ENCODE measurements at regions not wholly inside any gene's neighbourhood (a gene's known extent, or its start where the extent isn't known, plus 50 kb on each side); places are given as distances from the start of the nearest gene placed in this dataset.

DNA sequence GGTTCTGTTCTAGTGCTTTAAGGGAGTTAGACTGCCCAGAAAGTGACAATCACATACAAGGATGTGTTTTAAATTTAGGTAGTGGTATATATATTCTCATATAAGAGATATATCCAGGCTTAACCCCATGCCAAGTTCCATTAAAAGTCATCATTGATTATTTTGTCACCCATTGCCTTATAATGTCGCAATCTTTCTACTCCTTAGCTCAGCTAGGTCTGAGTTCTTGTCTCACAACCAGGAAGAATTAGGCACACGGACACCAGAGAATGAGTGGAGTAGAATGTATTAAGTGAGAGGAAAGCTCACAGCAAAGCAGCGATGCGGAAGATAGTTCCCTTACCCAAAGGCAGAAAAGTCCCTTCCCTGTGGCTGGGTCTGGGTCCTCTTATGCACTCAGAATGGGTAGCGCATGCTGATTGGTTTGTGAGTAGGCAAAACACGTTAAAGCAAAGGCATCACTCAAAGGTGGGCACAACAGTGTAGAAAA lies 197.2 kb upstream of the AHR start:
- no peak overlapping the region for H3K27ac ChIP-seq (ENCODE audit: low read length)
- no peaks in the 10 kb centered on the region for H3F3A ChIP-seq (ENCODE audit: insufficient read depth, low read length, poor library complexity, severe bottlenecking)
- no peaks in the 10 kb centered on the region for H4K20me1 ChIP-seq (ENCODE audit: insufficient read depth)
- H3K4me3 ChIP-seq (ENCODE audit: low read length), result no peak overlapping the region
- no peaks in the 10 kb centered on the region for H3K9me3 ChIP-seq (ENCODE audit: low read length)
- no peak overlapping the region for H3K9ac ChIP-seq (ENCODE audit: low read length)
- H3K79me2 ChIP-seq (replicated peaks; ENCODE audit: insufficient read depth, low read length), result no peaks in the 10 kb centered on the region
- TF ChIP-seq EZH2 (IDR thresholded peaks at IDR 0.05; ENCODE audit: borderline replicate concordance, insufficient read depth, low read length, poor library complexity, severe bottlenecking) (no peak), TAF1 (IDR thresholded peaks at IDR 0.05; ENCODE audit: low read depth) (no peak), POLR2AphosphoS5 (IDR thresholded peaks at IDR 0.05) (no peak), MXI1 (conservative IDR thresholded peaks at IDR 0.05; ENCODE audit: poor library complexity, severe bottlenecking) (no peak), EP300 (conservative IDR thresholded peaks at IDR 0.05; ENCODE audit: poor library complexity, severe bottlenecking) (no peak), RAD21 (conservative IDR thresholded peaks at IDR 0.05) (no peak), SMC3 (conservative IDR thresholded peaks at IDR 0.05; ENCODE audit: poor library complexity) (no peak)
- TF ChIP-seq, protein P1, sequence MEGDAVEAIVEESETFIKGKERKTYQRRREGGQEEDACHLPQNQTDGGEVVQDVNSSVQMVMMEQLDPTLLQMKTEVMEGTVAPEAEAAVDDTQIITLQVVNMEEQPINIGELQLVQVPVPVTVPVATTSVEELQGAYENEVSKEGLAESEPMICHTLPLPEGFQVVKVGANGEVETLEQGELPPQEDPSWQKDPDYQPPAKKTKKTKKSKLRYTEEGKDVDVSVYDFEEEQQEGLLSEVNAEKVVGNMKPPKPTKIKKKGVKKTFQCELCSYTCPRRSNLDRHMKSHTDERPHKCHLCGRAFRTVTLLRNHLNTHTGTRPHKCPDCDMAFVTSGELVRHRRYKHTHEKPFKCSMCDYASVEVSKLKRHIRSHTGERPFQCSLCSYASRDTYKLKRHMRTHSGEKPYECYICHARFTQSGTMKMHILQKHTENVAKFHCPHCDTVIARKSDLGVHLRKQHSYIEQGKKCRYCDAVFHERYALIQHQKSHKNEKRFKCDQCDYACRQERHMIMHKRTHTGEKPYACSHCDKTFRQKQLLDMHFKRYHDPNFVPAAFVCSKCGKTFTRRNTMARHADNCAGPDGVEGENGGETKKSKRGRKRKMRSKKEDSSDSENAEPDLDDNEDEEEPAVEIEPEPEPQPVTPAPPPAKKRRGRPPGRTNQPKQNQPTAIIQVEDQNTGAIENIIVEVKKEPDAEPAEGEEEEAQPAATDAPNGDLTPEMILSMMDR (IDR thresholded peaks at IDR 0.05; ENCODE audit: poor library complexity, severe bottlenecking), result no peak
- TF ChIP-seq, protein P2, sequence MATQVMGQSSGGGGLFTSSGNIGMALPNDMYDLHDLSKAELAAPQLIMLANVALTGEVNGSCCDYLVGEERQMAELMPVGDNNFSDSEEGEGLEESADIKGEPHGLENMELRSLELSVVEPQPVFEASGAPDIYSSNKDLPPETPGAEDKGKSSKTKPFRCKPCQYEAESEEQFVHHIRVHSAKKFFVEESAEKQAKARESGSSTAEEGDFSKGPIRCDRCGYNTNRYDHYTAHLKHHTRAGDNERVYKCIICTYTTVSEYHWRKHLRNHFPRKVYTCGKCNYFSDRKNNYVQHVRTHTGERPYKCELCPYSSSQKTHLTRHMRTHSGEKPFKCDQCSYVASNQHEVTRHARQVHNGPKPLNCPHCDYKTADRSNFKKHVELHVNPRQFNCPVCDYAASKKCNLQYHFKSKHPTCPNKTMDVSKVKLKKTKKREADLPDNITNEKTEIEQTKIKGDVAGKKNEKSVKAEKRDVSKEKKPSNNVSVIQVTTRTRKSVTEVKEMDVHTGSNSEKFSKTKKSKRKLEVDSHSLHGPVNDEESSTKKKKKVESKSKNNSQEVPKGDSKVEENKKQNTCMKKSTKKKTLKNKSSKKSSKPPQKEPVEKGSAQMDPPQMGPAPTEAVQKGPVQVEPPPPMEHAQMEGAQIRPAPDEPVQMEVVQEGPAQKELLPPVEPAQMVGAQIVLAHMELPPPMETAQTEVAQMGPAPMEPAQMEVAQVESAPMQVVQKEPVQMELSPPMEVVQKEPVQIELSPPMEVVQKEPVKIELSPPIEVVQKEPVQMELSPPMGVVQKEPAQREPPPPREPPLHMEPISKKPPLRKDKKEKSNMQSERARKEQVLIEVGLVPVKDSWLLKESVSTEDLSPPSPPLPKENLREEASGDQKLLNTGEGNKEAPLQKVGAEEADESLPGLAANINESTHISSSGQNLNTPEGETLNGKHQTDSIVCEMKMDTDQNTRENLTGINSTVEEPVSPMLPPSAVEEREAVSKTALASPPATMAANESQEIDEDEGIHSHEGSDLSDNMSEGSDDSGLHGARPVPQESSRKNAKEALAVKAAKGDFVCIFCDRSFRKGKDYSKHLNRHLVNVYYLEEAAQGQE (IDR thresholded peaks at IDR 0.05; ENCODE audit: borderline replicate concordance), result no peak
- H3K27me3 ChIP-seq (ENCODE audit: insufficient read depth, low read depth, low read length), result no peaks in the 10 kb centered on the region
- no peaks in the 10 kb centered on the region for H3K36me3 ChIP-seq (ENCODE audit: insufficient read depth, low read length)
- H3K9me2 ChIP-seq (ENCODE audit: insufficient read depth, low read length), result no peaks in the 10 kb centered on the region
- no peak overlapping the region for H2AFZ ChIP-seq (ENCODE audit: low read depth, low read length)
- no peak overlapping the region for H3K4me2 ChIP-seq (ENCODE audit: low read length)

DNA sequence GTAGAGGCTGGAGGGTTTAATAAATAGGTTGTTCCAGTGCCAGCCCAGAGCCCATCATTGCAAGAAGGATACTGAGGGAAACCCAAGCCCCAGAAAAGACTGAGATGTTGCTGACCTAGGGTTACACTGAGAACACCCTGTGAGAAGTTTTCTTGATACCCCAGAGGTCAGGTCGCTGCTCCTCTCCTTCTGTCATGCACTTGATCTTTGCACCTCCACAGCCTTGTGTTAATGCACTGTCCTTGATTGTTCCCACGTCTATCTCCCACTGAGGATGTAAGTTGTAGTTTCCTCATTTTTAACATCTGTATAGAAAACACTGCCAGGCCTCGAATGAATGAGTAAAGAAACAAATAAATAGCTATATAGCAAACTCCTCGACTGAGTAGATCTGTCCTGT lies 195.3 kb upstream of the AHR start:
- Histone ChIP-seq H3K36me3 (ENCODE audit: insufficient read depth, low read length) (no peaks in the 10 kb centered on the region), H2AFZ (ENCODE audit: low read depth, low read length) (no peak overlapping the region), H3K9me3 (ENCODE audit: low read length) (no peaks in the 10 kb centered on the region), H3F3A (ENCODE audit: insufficient read depth, low read length, poor library complexity, severe bottlenecking) (no peaks in the 10 kb centered on the region), H3K4me3 (ENCODE audit: low read length) (no peak overlapping the region), H4K20me1 (ENCODE audit: insufficient read depth) (no peaks in the 10 kb centered on the region), H3K79me2 (replicated peaks; ENCODE audit: insufficient read depth, low read length) (no peaks in the 10 kb centered on the region), H3K4me2 (ENCODE audit: low read length) (no peak overlapping the region), H3K9me2 (ENCODE audit: insufficient read depth, low read length) (no peaks in the 10 kb centered on the region), H3K9ac (ENCODE audit: low read length) (no peak overlapping the region), H3K27me3 (ENCODE audit: insufficient read depth, low read depth, low read length) (no peaks in the 10 kb centered on the region), H3K27ac (ENCODE audit: low read length) (no peak overlapping the region)
- TF ChIP-seq, protein P1 (IDR thresholded peaks at IDR 0.05; ENCODE audit: poor library complexity, severe bottlenecking), result no peak
- no peak for TF ChIP-seq EP300 (conservative IDR thresholded peaks at IDR 0.05; ENCODE audit: poor library complexity, severe bottlenecking)
- no peak for TF ChIP-seq TAF1 (IDR thresholded peaks at IDR 0.05; ENCODE audit: low read depth)
- no peak for TF ChIP-seq EZH2 (IDR thresholded peaks at IDR 0.05; ENCODE audit: borderline replicate concordance, insufficient read depth, low read length, poor library complexity, severe bottlenecking)

All from neural cell (in vitro differentiated cells).